Subcutaneous abdominal adipose tissue (tissue), 5 donors: ENCODE measurements at regions not wholly inside any gene's neighbourhood (a gene's known extent, or its start where the extent isn't known, plus 50 kb on each side); places are given as distances from the start of the nearest gene placed in this dataset.

Experiments used
- H3K27ac ChIP-seq: one replicate; pipeline ENCODE4 v1.7.0; 2013; ENCODE audit warnings: low read depth, mild to moderate bottlenecking, inconsistent platforms, low read length, moderate library complexity
- H3K27me3 ChIP-seq, 5 donors: one replicate each; pipeline ENCODE4 v1.7.0; 2013; ENCODE audit warnings: low read length in 5 of 5, inconsistent platforms in 1 of 5; ENCODE audit not compliant: control insufficient read depth in 5 of 5, insufficient read depth in 4 of 5
- H3K36me3 ChIP-seq, 5 donors: one replicate each; pipeline ENCODE4 v1.7.0; 2013; ENCODE audit warnings: low read length in 5 of 5; ENCODE audit not compliant: control insufficient read depth in 5 of 5, insufficient read depth in 5 of 5
- H3K4me1 ChIP-seq, 5 donors: one replicate each; pipeline ENCODE4 v1.7.0; 2013; ENCODE audit warnings: low read length in 5 of 5, mild to moderate bottlenecking in 3 of 5, moderate library complexity in 1 of 5; ENCODE audit not compliant: control insufficient read depth in 5 of 5, insufficient read depth in 5 of 5
- H3K4me3 ChIP-seq, 5 donors: one replicate each; pipeline ENCODE4 v1.7.0; 2013; ENCODE audit warnings: low read length in 5 of 5, low read depth in 1 of 5
- H3K9ac ChIP-seq, 5 donors: one replicate each; pipeline ENCODE4 v1.7.0; 2013; ENCODE audit warnings: low read length in 5 of 5, mild to moderate bottlenecking in 4 of 5, moderate library complexity in 3 of 5
- H3K9me3 ChIP-seq, 5 donors: one replicate each; pipeline ENCODE4 v1.7.0; 2013; ENCODE audit warnings: low read length in 5 of 5; ENCODE audit not compliant: control insufficient read depth in 5 of 5
- donor health status: healthy.
- donor health status: healthy.
- donor health status: healthy.
- donor health status: healthy.
- donor health status: healthy.

- H3K9ac ChIP-seq: no peak overlapping the region
- no peak overlapping the region for H3K27ac ChIP-seq
- H3K4me1 ChIP-seq: peaks cover 0 to 7% (median 0%) of the 10 kb centered on the region in 5 donors
- H3K36me3 ChIP-seq: no peaks in the 10 kb centered on the region
- H3K9me3 ChIP-seq: no peaks in the 10 kb centered on the region
- no peak overlapping the region for H3K4me3 ChIP-seq
- H3K27me3 ChIP-seq: peaks cover 3 to 19% (median 9%) of the 10 kb centered on the region in 5 donors
Observed at GRCh38 chr19:32104850-32105235, 240.6 kb upstream of the ZNF507 start.

- Histone ChIP-seq H3K27ac (no peak overlapping the region), H3K36me3 (no peaks in the 10 kb centered on the region), H3K9ac (no peak overlapping the region), H3K9me3 (no peaks in the 10 kb centered on the region), H3K4me1 (peaks cover 0 to 7% (median 0%) of the 10 kb centered on the region in 5 donors), H3K27me3 (peaks cover 3 to 19% (median 9%) of the 10 kb centered on the region in 5 donors), H3K4me3 (no peak overlapping the region)
Observed at GRCh38 chr19:32105527-32106310, 239.7 kb upstream of the ZNF507 start.

- no peak overlapping the region for H3K9ac ChIP-seq
- no peak overlapping the region for H3K4me3 ChIP-seq
- H3K9me3 ChIP-seq: peaks cover 0 to 10% (median 0%) of the 10 kb centered on the region in 5 donors
- H3K27me3 ChIP-seq: peaks cover 0 to 17% (median 0%) of the 10 kb centered on the region in 5 donors
- no peaks in the 10 kb centered on the region for H3K36me3 ChIP-seq
- H3K27ac ChIP-seq: no peak overlapping the region
- no peaks in the 10 kb centered on the region for H3K4me1 ChIP-seq
Observed at GRCh38 chr19:32122258-32122657, 223.2 kb upstream of the ZNF507 start.

GRCh38 chr19:32123355-32123940 is 222.0 kb upstream of the ZNF507 start:
- no peaks in the 10 kb centered on the region for H3K36me3 ChIP-seq
- peaks cover 0 to 2% (median 0%) of the 10 kb centered on the region in 5 donors for H3K9me3 ChIP-seq
- no peaks in the 10 kb centered on the region for H3K4me1 ChIP-seq
- peaks cover 0 to 17% (median 0%) of the 10 kb centered on the region in 5 donors for H3K27me3 ChIP-seq
- H3K4me3 ChIP-seq: no peak overlapping the region
- no peak overlapping the region for H3K9ac ChIP-seq
- H3K27ac ChIP-seq: no peak overlapping the region

GRCh38 chr19:32124585-32124984 is 220.8 kb upstream of the ZNF507 start:
- no peak overlapping the region for H3K4me3 ChIP-seq
- no peak overlapping the region for H3K27ac ChIP-seq
- peaks cover 0 to 17% (median 0%) of the 10 kb centered on the region in 5 donors for H3K27me3 ChIP-seq
- no peaks in the 10 kb centered on the region for H3K9me3 ChIP-seq
- no peaks in the 10 kb centered on the region for H3K4me1 ChIP-seq
- no peak overlapping the region for H3K9ac ChIP-seq
- no peaks in the 10 kb centered on the region for H3K36me3 ChIP-seq

GRCh38 chr19:32129141-32129540 is 216.3 kb upstream of the ZNF507 start:
- no peaks in the 10 kb centered on the region for H3K4me1 ChIP-seq
- H3K27ac ChIP-seq: no peak overlapping the region
- no peaks in the 10 kb centered on the region for H3K36me3 ChIP-seq
- no peak overlapping the region for H3K4me3 ChIP-seq
- no peak overlapping the region for H3K9ac ChIP-seq
- H3K27me3 ChIP-seq: peaks cover 0 to 12% (median 0%) of the 10 kb centered on the region in 5 donors
- H3K9me3 ChIP-seq: no peaks in the 10 kb centered on the region

- Histone ChIP-seq H3K27me3 (peaks cover 0 to 10% (median 0%) of the 10 kb centered on the region in 5 donors), H3K27ac (no peak overlapping the region), H3K9ac (no peak overlapping the region), H3K9me3 (no peaks in the 10 kb centered on the region), H3K4me1 (no peaks in the 10 kb centered on the region), H3K36me3 (no peaks in the 10 kb centered on the region), H3K4me3 (no peak overlapping the region)
Observed at GRCh38 chr19:32130332-32130731, 215.1 kb upstream of the ZNF507 start.

GRCh38 chr19:32131005-32131404 is 214.4 kb upstream of the ZNF507 start:
- no peaks in the 10 kb centered on the region for H3K4me1 ChIP-seq
- no peaks in the 10 kb centered on the region for H3K9me3 ChIP-seq
- no peak overlapping the region for H3K27ac ChIP-seq
- H3K36me3 ChIP-seq: no peaks in the 10 kb centered on the region
- no peak overlapping the region for H3K9ac ChIP-seq
- H3K4me3 ChIP-seq: no peak overlapping the region
- H3K27me3 ChIP-seq: peaks cover 0 to 4% (median 0%) of the 10 kb centered on the region in 5 donors

- Histone ChIP-seq H3K27me3 (no peaks in the 10 kb centered on the region), H3K27ac (no peak overlapping the region), H3K4me1 (no peaks in the 10 kb centered on the region), H3K9ac (no peak overlapping the region), H3K36me3 (no peaks in the 10 kb centered on the region), H3K4me3 (no peak overlapping the region), H3K9me3 (no peaks in the 10 kb centered on the region)
Observed at GRCh38 chr19:32138416-32138815, 207.0 kb upstream of the ZNF507 start.

GRCh38 chr19:32141840-32142511 is 203.4 kb upstream of the ZNF507 start:
- H3K4me3 ChIP-seq: no peak overlapping the region
- H3K9ac ChIP-seq: no peak overlapping the region
- no peaks in the 10 kb centered on the region for H3K27me3 ChIP-seq
- H3K27ac ChIP-seq: no peak overlapping the region
- H3K9me3 ChIP-seq: peaks cover 3 to 13% (median 11%) of the 10 kb centered on the region in 5 donors
- no peaks in the 10 kb centered on the region for H3K4me1 ChIP-seq
- no peaks in the 10 kb centered on the region for H3K36me3 ChIP-seq
